Jurkat, Clone E6-1 (cell line): ENCODE measurements at regions not wholly inside any gene's neighbourhood (a gene's known extent, or its start where the extent isn't known, plus 50 kb on each side); places are given as distances from the start of the nearest gene placed in this dataset.

Source experiments
- DNase-seq: peaks from one replicate; pipeline ENCODE4 v3.0.0-alpha.2; 2011; ENCODE audit warnings: low read depth, low spot score
- H3K4me3 ChIP-seq: 2 replicates; pipeline ENCODE4 v1.5.1; 2011; ENCODE audit warnings: mild to moderate bottlenecking, low read length, control low read depth, moderate library complexity

DNA sequence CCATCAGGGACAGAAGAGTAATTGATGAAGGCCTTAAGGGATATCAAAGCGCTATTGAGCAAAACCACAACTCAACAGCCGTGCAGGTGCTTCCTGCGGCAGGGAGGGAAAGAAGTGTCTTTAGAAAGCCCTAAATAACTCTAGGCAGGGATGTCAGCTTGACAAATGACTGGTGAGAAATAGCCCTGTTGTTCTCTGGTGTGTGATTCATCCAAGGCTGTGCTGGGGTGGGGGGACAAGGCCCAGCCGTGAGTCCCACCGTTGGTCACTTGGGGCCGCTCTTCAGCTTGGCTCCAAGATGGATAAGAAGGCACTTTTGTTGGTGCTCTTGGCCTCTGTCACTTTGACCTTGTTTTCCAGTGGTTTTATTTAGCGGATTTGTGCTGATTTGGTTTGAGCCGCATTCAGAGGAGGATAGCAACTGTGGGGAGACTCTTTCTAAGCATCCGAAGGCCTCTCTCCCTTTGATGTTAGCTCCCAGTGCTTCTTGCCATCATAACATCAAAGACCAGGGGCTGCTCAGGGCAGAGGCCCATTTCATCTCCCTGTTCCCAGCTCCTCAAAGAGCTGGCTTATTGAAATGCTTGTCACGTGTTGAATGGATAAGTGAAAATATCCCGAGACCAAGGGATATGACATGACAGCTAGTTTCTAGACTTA lies 130.3 kb upstream of the SERP2 start:
- DNase-seq: peak; percentile 96

GRCh38 chr13:44244288-44244687 lies 129.3 kb upstream of the SERP2 start:
- DNase-seq: no peak
- H3K4me3 ChIP-seq: no peak overlapping the region

More for the DNA sequence above, 130.3 kb upstream of the SERP2 start:
- H3K4me3 ChIP-seq: peak overlapping the region; percentile 13

DNA sequence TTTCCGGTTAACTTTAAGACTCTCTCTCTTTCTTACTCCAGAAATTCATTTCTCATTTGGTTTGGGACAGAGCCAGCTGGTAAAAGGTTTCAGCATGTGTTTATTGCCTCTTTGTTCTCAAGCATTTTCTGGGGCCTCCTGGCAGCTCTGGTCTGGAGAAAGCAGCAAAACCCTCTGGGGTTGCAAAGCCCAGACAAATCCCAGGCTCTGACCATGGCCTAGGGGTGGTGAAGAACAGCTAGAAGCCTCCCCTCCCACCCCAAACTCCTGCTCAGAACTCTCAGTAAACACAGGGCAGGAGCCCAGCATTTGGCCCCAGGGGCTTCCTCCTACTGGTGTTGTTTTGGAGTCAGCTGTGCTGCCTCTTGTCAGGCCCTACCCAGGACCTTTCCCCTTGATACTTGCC lies 124.2 kb upstream of the SERP2 start:
- no peak for DNase-seq
- H3K4me3 ChIP-seq: no peak overlapping the region

- H3K4me3 ChIP-seq: no peak overlapping the region
- DNase-seq: no peak
Measured at GRCh38 chr13:44252938-44253337, 120.7 kb upstream of the SERP2 start.

- no peak for DNase-seq
- no peak overlapping the region for H3K4me3 ChIP-seq
Measured at GRCh38 chr13:44255771-44256364, 117.8 kb upstream of the SERP2 start.

- DNase-seq: no peak
Measured at GRCh38 chr13:44257796-44258195, 115.8 kb upstream of the SERP2 start.

DNA sequence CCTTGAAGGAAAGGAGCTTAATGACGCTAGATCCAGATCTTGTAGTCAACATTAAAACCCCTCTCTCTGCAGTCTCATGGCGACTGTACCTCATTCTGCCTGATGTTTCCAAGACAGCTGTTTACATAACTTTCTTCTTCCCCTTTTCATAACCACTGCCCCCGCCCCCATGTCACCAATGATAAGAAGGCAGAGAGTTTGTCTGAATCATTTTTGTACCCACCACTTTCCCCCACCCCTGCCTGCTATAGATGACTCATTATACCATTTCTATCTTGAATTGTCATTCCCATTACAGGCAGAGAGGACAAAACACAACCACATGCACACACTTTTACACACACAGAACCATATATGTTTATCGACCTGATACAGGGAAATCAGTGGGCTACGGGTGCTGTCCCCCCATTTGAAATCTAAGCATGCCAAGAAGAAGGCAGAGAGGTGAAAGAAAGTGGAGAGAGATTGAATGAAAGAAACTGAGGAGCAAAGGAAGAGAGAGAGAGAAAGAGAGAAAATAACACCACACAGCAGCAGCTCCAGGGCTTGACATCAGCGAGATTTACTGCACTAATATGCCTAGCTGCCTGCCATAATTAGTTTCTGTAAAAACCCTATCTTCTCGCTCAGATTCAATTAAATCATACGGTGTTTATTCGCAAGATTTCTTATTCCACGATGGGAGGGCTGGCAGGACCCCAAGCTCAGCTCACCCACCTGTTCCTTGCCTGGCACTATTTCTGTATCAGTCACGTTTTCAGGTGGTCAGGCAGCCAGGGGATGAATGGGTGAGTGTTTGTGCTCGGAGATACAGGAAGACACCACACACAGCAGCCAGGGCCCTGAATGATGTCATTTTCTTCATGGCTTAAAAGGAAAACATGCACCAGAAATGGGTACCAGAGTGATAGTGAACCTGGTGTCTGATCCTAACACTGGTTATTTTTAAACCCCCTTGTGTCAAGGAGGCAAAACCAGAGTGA lies 114.3 kb upstream of the SERP2 start:
- no peak for DNase-seq
- H3K4me3 ChIP-seq: no peak overlapping the region

More at GRCh38 chr13:44257796-44258195, 115.8 kb upstream of the SERP2 start:
- no peak overlapping the region for H3K4me3 ChIP-seq

GRCh38 chr13:44260336-44260735 lies 113.3 kb upstream of the SERP2 start:
- no peak for DNase-seq
- no peak overlapping the region for H3K4me3 ChIP-seq

- H3K4me3 ChIP-seq: no peak overlapping the region
- DNase-seq: no peak
Measured at GRCh38 chr13:44263751-44264620, 109.6 kb upstream of the SERP2 start.

- no peak for DNase-seq
Measured at GRCh38 chr13:44266305-44266704, 107.3 kb upstream of the SERP2 start.

GRCh38 chr13:44266772-44267171 lies 106.9 kb upstream of the SERP2 start:
- no peak overlapping the region for H3K4me3 ChIP-seq
- DNase-seq: no peak

More at GRCh38 chr13:44266305-44266704, 107.3 kb upstream of the SERP2 start:
- no peak overlapping the region for H3K4me3 ChIP-seq

DNA sequence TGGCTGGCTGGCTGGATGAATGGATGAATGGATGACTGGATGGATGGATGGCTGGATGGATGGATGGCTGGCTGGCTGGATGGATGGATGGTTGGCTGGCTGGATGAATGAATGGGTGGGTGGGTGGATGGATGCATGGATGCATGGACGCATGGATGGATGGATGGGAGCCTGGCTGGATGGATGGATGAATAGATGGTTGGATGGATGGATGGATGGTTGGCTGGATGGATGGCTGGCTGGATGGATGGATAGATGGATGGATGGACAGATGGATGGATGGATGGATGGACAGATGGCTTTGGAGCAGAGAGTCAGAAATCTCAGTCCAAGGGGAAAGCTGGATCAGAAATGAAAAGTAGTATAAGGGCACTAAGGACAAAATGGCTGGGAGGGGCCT lies 106.4 kb upstream of the SERP2 start:
- no peak for DNase-seq
- H3K4me3 ChIP-seq: no peak overlapping the region

- H3K4me3 ChIP-seq: no peak overlapping the region
- DNase-seq: no peak
Measured at GRCh38 chr13:44267980-44268379, 105.6 kb upstream of the SERP2 start.

DNA sequence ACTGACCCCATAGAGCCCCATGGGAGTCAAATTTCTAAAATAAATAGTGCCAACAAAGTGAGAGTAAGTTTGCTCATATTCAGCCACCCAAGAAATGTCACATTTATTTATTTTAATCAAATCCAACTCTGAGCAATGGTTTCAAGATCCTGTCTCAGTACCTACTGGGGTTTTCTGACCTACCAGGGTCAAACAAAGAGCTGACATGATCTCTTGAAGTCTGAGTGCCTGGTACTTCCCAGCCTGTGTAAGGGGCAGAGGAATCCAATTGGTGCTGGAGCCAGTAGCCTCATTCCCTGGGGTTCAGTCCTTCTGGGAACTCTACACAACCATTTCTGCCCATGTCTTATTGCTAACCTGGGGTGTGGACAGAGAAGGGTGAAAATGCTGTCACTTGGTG lies 104.6 kb upstream of the SERP2 start:
- no peak for DNase-seq
- H3K4me3 ChIP-seq: no peak overlapping the region

DNA sequence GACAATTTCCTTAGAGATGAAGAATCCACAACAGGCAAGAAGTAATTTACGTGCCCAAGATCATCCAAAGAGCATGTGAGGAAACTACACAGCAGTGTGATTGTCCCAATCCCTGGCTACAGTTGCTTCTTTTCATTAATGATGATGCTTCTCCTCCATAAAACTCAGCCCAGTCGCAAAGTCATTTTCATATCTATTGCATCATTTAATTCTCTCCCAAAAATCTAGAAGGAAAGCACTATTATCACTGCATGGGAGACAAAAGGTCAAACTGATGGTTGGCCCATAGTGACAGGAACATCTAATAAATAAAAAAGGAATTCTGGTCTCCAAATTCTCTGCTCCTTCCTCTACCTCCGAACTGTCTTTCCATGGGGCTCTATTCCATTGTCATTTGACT lies 103.5 kb upstream of the SERP2 start:
- no peak overlapping the region for H3K4me3 ChIP-seq
- DNase-seq: no peak

DNA sequence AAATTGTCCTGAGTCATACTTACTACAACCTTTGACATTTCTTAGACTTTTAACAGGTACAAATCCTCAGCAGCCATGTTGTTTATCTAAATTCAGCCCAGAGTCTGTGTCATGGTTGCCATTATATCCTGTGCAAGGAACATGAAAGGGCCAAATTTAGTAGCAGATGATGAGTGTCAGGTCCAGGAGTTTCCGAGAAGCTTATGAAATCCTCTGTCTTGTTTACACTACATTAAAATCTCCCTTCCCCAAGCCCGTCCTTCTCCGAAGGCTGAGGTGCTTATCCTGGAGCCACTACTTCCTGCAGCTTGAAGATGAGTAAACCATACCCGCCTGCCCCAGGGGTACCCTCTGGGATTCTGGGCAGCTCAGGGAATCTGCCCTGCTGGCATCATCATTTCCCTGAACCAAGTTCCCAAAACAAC lies 102.6 kb upstream of the SERP2 start:
- no peak overlapping the region for H3K4me3 ChIP-seq

DNA sequence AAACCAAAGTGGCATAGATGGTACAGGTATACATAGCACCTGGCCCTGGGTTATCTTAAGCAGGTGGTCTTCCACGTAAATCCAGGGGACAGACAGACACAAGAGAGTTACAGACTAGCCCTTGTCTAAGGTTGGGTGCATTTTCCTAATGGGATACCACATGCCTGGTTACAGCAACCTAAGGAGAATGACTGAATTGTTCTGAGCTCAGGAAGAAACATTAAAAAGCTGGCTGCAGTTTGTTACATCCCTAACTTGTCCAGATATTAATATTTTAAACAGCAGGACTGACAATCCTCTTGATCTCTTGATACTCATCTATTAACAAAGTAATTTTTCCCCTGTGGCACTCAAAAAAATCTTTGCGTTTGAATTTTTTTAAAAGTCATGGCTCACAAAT lies 102.2 kb upstream of the SERP2 start:
- H3K4me3 ChIP-seq: no peak overlapping the region
- DNase-seq: no peak

More for the DNA sequence above, 102.6 kb upstream of the SERP2 start:
- DNase-seq: no peak

DNA sequence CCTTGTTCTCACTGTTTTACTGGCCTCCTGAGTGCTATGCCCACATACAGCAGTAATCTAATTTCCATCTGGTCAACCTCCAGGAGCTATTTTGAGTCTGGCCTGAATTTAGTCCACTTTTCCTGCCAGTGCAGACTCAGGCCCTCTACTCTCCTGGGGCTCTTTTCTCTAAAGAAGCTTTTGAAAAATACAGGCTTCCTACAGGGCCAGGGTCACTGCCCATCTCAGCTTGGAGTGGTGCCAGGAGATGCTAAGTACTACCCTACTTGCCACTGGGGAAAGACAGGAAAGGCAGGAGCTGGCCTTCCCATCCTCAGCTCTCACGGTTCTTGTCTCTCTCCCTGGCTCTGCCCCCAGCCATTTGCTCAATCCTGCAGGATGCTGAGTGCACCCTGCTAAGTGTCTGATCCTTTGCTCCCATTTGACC lies 101.7 kb upstream of the SERP2 start:
- no peak for DNase-seq
- no peak overlapping the region for H3K4me3 ChIP-seq

GRCh38 chr13:44272692-44273091 lies 100.9 kb upstream of the SERP2 start:
- no peak for DNase-seq
- no peak overlapping the region for H3K4me3 ChIP-seq
